NT2/D1 (cell line): ENCODE measurements at regions not wholly inside any gene's neighbourhood (a gene's known extent, or its start where the extent isn't known, plus 50 kb on each side); places are given as distances from the start of the nearest gene placed in this dataset.

ENCODE experiments used
- DNase-seq: peaks from one replicate; pipeline ENCODE4 v3.0.0-alpha.2; 2011; ENCODE audit warnings: low read depth, low spot score
- H3K27me3 ChIP-seq: 2 replicates; pipeline ENCODE4 v1.6.0; 2011; ENCODE audit warnings: mild to moderate bottlenecking; ENCODE audit not compliant: insufficient read length, insufficient read depth
- H3K36me3 ChIP-seq: 2 replicates; pipeline ENCODE4 v1.6.1; 2011; ENCODE audit warnings: mild to moderate bottlenecking, low read length, mixed read lengths; ENCODE audit not compliant: insufficient read depth, insufficient read length
- H3K4me1 ChIP-seq: 2 replicates; pipeline ENCODE4 v1.5.1; 2011; ENCODE audit not compliant: insufficient read depth, insufficient read length
- H3K4me3 ChIP-seq: 2 replicates; pipeline ENCODE4 v1.5.1; 2011; ENCODE audit warnings: low read depth; ENCODE audit not compliant: insufficient read length
- H3K9ac ChIP-seq: 2 replicates; pipeline ENCODE4 v1.6.0; 2011; ENCODE audit warnings: low read depth; ENCODE audit not compliant: insufficient read length
- H3K9me3 ChIP-seq: 2 replicates; pipeline ENCODE4 v1.5.1; 2011; ENCODE audit warnings: mild to moderate bottlenecking, low read length; ENCODE audit not compliant: insufficient read depth
- SUZ12 ChIP-seq: IDR thresholded peaks from 2 replicates; pipeline ENCODE4 v1.6.1; 2011; ENCODE audit not compliant: insufficient read length, insufficient read depth; ENCODE audit errors: extremely low read depth
- YY1 ChIP-seq: IDR thresholded peaks from 2 replicates; pipeline ENCODE4 v1.6.1; 2011; ENCODE audit not compliant: insufficient read length, insufficient read depth
- ZNF274 ChIP-seq: IDR thresholded peaks from 2 replicates; pipeline ENCODE4 v1.6.1; 2011; ENCODE audit warnings: mild to moderate bottlenecking, low read depth, low read length

DNA sequence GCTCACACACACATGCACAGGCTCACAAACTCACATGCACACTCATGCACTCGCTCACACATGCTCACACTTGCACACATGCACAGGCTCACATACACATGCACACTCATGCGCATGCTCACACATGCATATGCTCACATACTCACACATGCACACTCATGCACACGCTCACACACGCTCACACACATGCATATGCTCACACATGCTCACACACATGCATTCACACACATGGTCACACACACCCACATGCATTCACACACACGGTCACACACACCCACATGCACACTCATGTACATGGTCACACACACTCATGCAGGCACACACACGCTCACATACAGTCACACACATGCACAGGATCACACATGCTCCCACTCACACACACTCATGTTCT is 132.8 kb upstream of the SMAD3 start:
- H3K4me3 ChIP-seq: no peak overlapping the region

GRCh38 chr15:66933932-66934867 is 131.2 kb upstream of the SMAD3 start:
- no peaks in the 10 kb centered on the region for H3K36me3 ChIP-seq
- TF ChIP-seq ZNF274 (no peak), SUZ12 (no peak), YY1 (no peak)
- no peak overlapping the region for H3K4me3 ChIP-seq
- no peak overlapping the region for H3K9ac ChIP-seq
- peaks cover 43% of the 10 kb centered on the region for H3K9me3 ChIP-seq
- peaks cover 7% of the 10 kb centered on the region for H3K4me1 ChIP-seq
- H3K27me3 ChIP-seq: no peaks in the 10 kb centered on the region
- DNase-seq: no peak

More for the DNA sequence above, 132.8 kb upstream of the SMAD3 start:
- H3K4me1 ChIP-seq: peaks cover 7% of the 10 kb centered on the region
- peaks cover 32% of the 10 kb centered on the region for H3K9me3 ChIP-seq
- no peaks in the 10 kb centered on the region for H3K27me3 ChIP-seq
- H3K36me3 ChIP-seq: no peaks in the 10 kb centered on the region
- H3K9ac ChIP-seq: no peak overlapping the region
- TF ChIP-seq ZNF274 (no peak), YY1 (no peak), SUZ12 (no peak)
- DNase-seq: no peak

- H3K27me3 ChIP-seq: no peaks in the 10 kb centered on the region
- no peak for DNase-seq
These were observed 130.4 kb upstream of the SMAD3 start for GRCh38 chr15:66934868-66935520.

DNA sequence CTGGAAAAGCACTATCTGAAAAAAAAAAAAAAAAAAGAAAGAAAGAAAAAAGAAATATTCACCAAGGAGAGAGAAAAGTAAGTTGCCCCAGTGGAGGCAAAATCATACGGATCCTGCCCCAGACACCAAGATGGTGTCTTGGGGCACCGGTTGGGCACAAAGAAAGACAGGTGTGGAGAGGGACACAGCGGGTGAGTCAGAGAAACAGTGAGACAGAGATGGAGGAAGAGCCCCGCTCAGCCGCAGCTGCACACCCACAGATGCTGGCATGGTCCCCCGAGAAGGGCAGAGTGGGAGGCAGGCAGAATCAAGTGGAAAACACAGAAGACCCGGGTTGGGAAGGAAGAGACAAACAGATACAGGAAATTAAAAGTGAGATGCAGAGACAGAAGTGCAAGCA is 129.7 kb upstream of the SMAD3 start:
- DNase-seq: no peak
- Histone ChIP-seq H3K4me3 (no peak overlapping the region), H3K36me3 (no peaks in the 10 kb centered on the region), H3K9ac (no peak overlapping the region), H3K9me3 (peaks cover 43% of the 10 kb centered on the region), H3K4me1 (peaks cover 7% of the 10 kb centered on the region), H3K27me3 (no peaks in the 10 kb centered on the region)
- TF ChIP-seq SUZ12 (no peak), ZNF274 (no peak), YY1 (no peak)

More at GRCh38 chr15:66934868-66935520, 130.4 kb upstream of the SMAD3 start:
- H3K9ac ChIP-seq: no peak overlapping the region
- TF ChIP-seq YY1: no peak
- no peak for TF ChIP-seq SUZ12
- TF ChIP-seq ZNF274: no peak
- peaks cover 43% of the 10 kb centered on the region for H3K9me3 ChIP-seq
- H3K36me3 ChIP-seq: no peaks in the 10 kb centered on the region
- H3K4me3 ChIP-seq: no peak overlapping the region
- peaks cover 7% of the 10 kb centered on the region for H3K4me1 ChIP-seq

GRCh38 chr15:66936109-66936860 is 129.1 kb upstream of the SMAD3 start:
- DNase-seq: no peak
- TF ChIP-seq SUZ12 (no peak), YY1 (no peak), ZNF274 (no peak)
- peaks cover 43% of the 10 kb centered on the region for H3K9me3 ChIP-seq
- H3K27me3 ChIP-seq: no peaks in the 10 kb centered on the region
- no peaks in the 10 kb centered on the region for H3K36me3 ChIP-seq
- H3K4me1 ChIP-seq: peaks cover 7% of the 10 kb centered on the region
- no peak overlapping the region for H3K9ac ChIP-seq
- no peak overlapping the region for H3K4me3 ChIP-seq

DNA sequence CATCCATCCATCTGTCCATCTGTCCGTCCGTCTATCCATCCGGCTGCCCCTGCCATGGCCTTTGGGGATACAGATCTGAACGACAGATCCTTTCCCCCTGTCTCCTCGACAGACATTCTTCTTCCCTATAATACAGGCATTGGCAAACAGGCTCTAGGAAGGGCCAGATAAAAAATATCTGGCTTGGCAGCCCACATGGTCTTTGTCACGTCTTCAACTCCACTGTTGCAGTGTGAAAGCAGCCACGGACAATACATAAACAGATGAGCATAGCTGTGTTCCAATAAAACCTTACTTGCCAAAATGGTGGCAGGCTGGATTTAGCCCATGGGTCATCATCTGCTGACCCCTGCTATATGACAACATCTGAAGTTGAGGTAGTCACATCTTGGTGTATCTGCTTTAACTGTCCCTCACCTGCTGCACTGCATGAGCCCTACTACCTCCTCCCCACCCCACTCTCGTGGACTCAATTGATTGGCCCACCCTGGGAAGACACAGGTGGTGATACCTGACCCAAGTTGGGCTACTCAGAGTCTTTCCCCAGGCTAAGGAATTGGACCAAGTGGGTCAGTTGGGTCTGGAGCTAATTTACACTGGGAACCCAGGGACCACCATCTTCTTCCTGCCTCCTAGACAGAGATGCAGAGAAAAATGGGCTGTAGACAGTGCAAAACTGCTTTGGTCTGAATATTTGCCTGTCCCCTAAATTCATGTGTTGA is 128.4 kb upstream of the SMAD3 start:
- DNase-seq: no peak
- peaks cover 43% of the 10 kb centered on the region for H3K9me3 ChIP-seq
- no peak overlapping the region for H3K4me3 ChIP-seq
- no peaks in the 10 kb centered on the region for H3K27me3 ChIP-seq
- peaks cover 7% of the 10 kb centered on the region for H3K4me1 ChIP-seq
- no peaks in the 10 kb centered on the region for H3K36me3 ChIP-seq
- no peak overlapping the region for H3K9ac ChIP-seq
- TF ChIP-seq YY1: no peak
- TF ChIP-seq ZNF274: no peak
- no peak for TF ChIP-seq SUZ12

GRCh38 chr15:66937588-66937987 is 127.8 kb upstream of the SMAD3 start:
- Histone ChIP-seq H3K36me3 (no peaks in the 10 kb centered on the region), H3K4me1 (peaks cover 3% of the 10 kb centered on the region), H3K9ac (no peak overlapping the region), H3K9me3 (peaks cover 42% of the 10 kb centered on the region), H3K27me3 (no peaks in the 10 kb centered on the region), H3K4me3 (no peak overlapping the region)
- no peak for DNase-seq
- TF ChIP-seq YY1 (no peak), SUZ12 (no peak)
